ENCODE measurements at regions not wholly inside any gene's neighbourhood (a gene's known extent, or its start where the extent isn't known, plus 50 kb on each side); places are given as distances from the start of the nearest gene placed in this dataset.

DNA sequence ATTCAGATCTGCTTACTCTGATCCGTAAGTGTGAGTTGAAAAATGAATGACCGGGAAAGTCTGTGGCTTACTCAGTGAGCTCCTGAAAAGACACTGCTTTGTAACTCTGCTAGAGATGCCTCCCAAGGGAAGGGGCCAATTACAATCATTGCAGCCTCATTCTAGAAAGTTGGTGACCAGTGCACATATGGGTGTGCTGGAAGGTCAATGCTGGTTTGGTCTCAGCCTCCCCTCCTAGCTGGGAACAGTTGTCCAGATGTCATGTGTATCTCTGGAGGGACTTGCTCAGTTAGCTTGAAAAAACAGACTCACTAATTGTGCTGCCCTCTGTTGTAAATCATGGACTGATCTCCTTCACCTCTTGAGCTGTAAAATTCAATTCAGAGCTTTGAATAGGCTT lies 405.0 kb downstream of the ADRA2A start:
- TF ChIP-seq FOXP2 (optimal IDR thresholded peaks at IDR 0.05; ENCODE audit: control extremely low read depth, extremely low read length, insufficient read depth) (no peak), POLR2AphosphoS5 (IDR thresholded peaks at IDR 0.05; ENCODE audit: borderline replicate concordance, low read depth, low read length) (no peak), EZH2 (IDR thresholded peaks at IDR 0.05) (no peak)
- H3K9ac ChIP-seq (ENCODE audit: insufficient read length), result no peak overlapping the region
- no peaks in the 10 kb centered on the region for H3K9me3 ChIP-seq (ENCODE audit: low read depth, low read length)
- no peaks in the 10 kb centered on the region for H3K36me3 ChIP-seq (ENCODE audit: insufficient read depth, low read length)
- DNase-seq (ENCODE audit: low read depth, low spot score), result no peak
- no peak overlapping the region for H3K27ac ChIP-seq
- H3K4me3 ChIP-seq, result no peak overlapping the region

DNA sequence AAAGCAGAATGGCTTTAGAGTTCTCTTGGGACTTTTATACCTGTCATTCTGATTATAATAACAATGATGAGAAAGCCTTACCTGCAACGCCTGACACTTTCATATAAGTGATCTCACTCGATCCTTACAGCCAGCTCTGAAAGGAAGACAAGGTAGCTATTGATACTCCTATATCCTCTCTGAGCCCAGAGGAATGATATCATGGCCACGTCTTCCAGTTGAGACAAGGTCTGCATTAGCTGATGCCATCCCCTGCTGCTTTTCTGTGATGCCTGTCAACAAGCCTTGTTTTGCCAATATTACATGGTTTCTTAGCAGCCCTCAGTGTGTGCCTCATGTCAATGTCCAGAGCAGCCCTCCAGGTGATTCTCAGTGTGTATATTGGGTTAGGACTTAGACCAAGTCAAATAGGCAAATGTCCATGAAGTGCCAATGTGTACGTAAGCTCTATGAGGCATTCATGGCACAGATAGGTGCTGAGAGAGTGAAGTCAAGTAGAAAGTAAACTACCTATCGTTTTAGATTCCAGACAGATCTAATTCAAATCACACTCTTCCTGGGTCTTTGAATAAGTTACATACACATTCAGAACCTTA lies 405.9 kb downstream of the ADRA2A start:
- H3K9ac ChIP-seq (ENCODE audit: insufficient read length), result no peak overlapping the region
- H3K9me3 ChIP-seq (ENCODE audit: low read depth, low read length), result no peaks in the 10 kb centered on the region
- no peak overlapping the region for H3K27ac ChIP-seq
- DNase-seq (ENCODE audit: low read depth, low spot score), result no peak
- H3K4me3 ChIP-seq, result no peak overlapping the region
- TF ChIP-seq POLR2AphosphoS5 (IDR thresholded peaks at IDR 0.05; ENCODE audit: borderline replicate concordance, low read depth, low read length), result no peak
- TF ChIP-seq FOXP2 (optimal IDR thresholded peaks at IDR 0.05; ENCODE audit: control extremely low read depth, extremely low read length, insufficient read depth), result no peak
- no peak for TF ChIP-seq EZH2 (IDR thresholded peaks at IDR 0.05)
- no peaks in the 10 kb centered on the region for H3K36me3 ChIP-seq (ENCODE audit: insufficient read depth, low read length)

DNA sequence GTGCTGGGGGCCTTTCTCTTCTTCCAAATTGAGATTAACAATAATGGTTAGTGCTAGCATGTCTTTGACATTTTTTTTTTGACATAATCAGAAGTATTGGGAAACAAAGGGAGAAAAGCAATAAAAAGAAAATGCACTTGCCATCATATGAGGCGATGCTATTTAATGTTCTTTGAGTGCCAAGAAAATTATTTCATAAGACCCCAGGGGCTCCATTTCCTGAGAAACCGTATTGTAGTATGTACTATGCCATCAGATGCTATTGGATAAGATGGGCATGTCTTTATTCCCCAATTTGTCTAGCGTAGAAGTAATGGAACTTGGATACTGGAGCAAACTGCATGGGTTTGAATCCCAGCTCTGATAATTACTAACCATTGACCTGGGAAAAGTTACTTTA lies 408.9 kb downstream of the ADRA2A start:
- DNase-seq (ENCODE audit: low read depth, low spot score), result no peak
- H3K4me3 ChIP-seq, result no peak overlapping the region
- no peak overlapping the region for H3K27ac ChIP-seq
- no peak overlapping the region for H3K9ac ChIP-seq (ENCODE audit: insufficient read length)
- no peaks in the 10 kb centered on the region for H3K9me3 ChIP-seq (ENCODE audit: low read depth, low read length)
- no peaks in the 10 kb centered on the region for H3K36me3 ChIP-seq (ENCODE audit: insufficient read depth, low read length)
- no peak for TF ChIP-seq FOXP2 (optimal IDR thresholded peaks at IDR 0.05; ENCODE audit: control extremely low read depth, extremely low read length, insufficient read depth)
- TF ChIP-seq POLR2AphosphoS5 (IDR thresholded peaks at IDR 0.05; ENCODE audit: borderline replicate concordance, low read depth, low read length), result no peak
- TF ChIP-seq EZH2 (IDR thresholded peaks at IDR 0.05), result no peak

DNA sequence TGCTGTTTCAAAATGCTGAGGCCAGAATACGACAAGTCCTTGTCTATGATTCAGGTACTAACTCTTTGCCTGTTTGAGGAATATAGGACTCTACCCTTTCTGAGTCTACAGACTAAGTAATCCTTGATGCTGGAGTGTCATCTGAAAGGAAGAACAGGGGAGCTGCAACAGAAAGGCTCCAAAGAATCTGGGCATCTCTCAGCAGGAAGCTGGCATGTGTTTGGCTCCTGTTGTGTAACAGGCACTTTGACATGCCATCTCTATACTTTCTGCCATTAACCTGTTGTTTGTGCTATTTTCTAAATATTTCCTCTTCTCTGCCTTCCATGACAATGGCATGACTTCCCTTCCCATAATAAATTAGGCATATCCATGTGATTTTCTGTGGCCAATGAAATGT lies 409.5 kb downstream of the ADRA2A start:
- Histone ChIP-seq H3K27ac (no peak overlapping the region), H3K9ac (ENCODE audit: insufficient read length) (no peak overlapping the region), H3K36me3 (ENCODE audit: insufficient read depth, low read length) (no peaks in the 10 kb centered on the region), H3K9me3 (ENCODE audit: low read depth, low read length) (no peaks in the 10 kb centered on the region), H3K4me3 (no peak overlapping the region)
- DNase-seq (ENCODE audit: low read depth, low spot score), result no peak
- TF ChIP-seq EZH2 (IDR thresholded peaks at IDR 0.05) (no peak), POLR2AphosphoS5 (IDR thresholded peaks at IDR 0.05; ENCODE audit: borderline replicate concordance, low read depth, low read length) (no peak), FOXP2 (optimal IDR thresholded peaks at IDR 0.05; ENCODE audit: control extremely low read depth, extremely low read length, insufficient read depth) (no peak)

DNA sequence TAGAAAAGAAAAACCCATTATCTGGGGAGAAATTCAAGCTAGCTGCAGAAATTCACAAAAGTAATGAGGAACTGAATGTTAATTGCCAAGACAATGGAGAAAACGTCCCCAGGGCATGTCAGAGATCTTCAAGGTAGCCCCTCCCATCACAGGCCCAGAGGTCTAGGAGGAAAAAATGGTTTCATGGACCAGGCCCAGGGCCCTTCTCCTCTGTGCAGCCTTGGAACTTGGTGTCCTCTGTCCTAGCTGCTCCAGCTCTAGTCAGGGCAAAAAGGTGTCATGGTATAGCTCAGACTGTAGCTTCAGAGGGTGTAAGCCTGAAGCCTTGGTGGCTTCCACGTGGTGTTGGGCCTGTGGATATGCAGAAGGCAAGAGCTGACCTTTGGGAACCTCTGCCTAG lies 411.8 kb downstream of the ADRA2A start:
- H3K36me3 ChIP-seq (ENCODE audit: insufficient read depth, low read length), result no peaks in the 10 kb centered on the region
- no peak for DNase-seq (ENCODE audit: low read depth, low spot score)
- no peak overlapping the region for H3K27ac ChIP-seq
- no peaks in the 10 kb centered on the region for H3K9me3 ChIP-seq (ENCODE audit: low read depth, low read length)
- H3K4me3 ChIP-seq, result no peak overlapping the region
- no peak for TF ChIP-seq FOXP2 (optimal IDR thresholded peaks at IDR 0.05; ENCODE audit: control extremely low read depth, extremely low read length, insufficient read depth)
- H3K9ac ChIP-seq (ENCODE audit: insufficient read length), result no peak overlapping the region

DNA sequence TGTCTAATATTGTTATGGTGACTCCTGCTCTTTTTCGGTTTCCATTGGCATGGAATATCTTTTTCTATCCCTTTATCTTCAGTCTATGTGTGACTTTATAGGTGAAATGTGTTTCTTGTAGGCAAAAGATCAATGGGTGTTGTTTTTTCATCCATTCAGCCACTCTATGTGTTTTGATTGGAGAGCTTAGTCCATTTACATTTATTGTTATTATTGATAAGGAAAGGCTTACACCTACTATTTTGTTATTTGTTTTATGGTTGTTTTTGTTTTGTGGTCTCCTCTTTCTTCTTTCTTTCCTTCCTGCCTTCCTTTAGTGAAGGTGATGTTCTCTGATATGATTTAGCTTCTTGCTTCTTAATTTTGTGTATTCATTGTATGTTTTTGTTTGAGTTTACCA lies 414.3 kb downstream of the ADRA2A start:
- no peak for TF ChIP-seq EZH2 (IDR thresholded peaks at IDR 0.05)
- TF ChIP-seq FOXP2 (optimal IDR thresholded peaks at IDR 0.05; ENCODE audit: control extremely low read depth, extremely low read length, insufficient read depth), result no peak
- TF ChIP-seq POLR2AphosphoS5 (IDR thresholded peaks at IDR 0.05; ENCODE audit: borderline replicate concordance, low read depth, low read length), result no peak
- H3K27ac ChIP-seq, result no peak overlapping the region
- no peak overlapping the region for H3K9ac ChIP-seq (ENCODE audit: insufficient read length)
- no peaks in the 10 kb centered on the region for H3K36me3 ChIP-seq (ENCODE audit: insufficient read depth, low read length)
- H3K4me3 ChIP-seq, result no peak overlapping the region
- H3K9me3 ChIP-seq (ENCODE audit: low read depth, low read length), result no peaks in the 10 kb centered on the region
- no peak for DNase-seq (ENCODE audit: low read depth, low spot score)

DNA sequence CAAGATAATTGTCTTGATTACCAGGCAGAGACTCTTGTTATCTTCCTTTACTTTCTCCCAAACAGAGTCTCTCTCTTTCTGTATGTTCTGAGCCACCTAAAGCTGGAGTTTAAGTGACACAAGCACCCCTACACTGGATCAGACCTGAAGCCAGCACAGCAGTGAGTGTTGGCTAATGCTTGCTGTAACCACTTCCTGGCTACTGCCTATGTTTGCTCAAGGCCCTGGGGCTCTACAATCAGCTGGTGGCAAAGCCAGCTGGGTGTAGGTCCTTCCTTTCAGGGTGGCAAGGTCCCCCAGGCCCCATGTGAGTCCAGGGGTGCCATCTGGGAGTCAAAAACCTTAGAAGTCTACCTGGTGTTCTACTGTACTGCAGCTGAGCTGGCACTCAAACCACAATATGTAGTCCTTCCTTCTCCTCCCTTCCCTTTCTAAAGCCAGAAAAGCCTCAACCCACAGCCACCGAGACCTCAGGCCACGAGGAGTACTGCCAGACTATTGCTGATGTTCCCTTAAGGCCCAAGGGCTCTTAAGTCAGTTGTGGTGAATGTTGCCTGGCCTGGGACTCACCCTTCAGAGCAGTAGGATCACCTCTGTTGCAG lies 416.3 kb downstream of the ADRA2A start:
- DNase-seq (ENCODE audit: low read depth, low spot score), result no peak
- TF ChIP-seq POLR2AphosphoS5 (IDR thresholded peaks at IDR 0.05; ENCODE audit: borderline replicate concordance, low read depth, low read length) (no peak), EZH2 (IDR thresholded peaks at IDR 0.05) (no peak), FOXP2 (optimal IDR thresholded peaks at IDR 0.05; ENCODE audit: control extremely low read depth, extremely low read length, insufficient read depth) (no peak)
- no peak overlapping the region for H3K27ac ChIP-seq
- no peak overlapping the region for H3K9ac ChIP-seq (ENCODE audit: insufficient read length)
- H3K4me3 ChIP-seq, result no peak overlapping the region
- no peaks in the 10 kb centered on the region for H3K9me3 ChIP-seq (ENCODE audit: low read depth, low read length)
- no peaks in the 10 kb centered on the region for H3K36me3 ChIP-seq (ENCODE audit: insufficient read depth, low read length)

DNA sequence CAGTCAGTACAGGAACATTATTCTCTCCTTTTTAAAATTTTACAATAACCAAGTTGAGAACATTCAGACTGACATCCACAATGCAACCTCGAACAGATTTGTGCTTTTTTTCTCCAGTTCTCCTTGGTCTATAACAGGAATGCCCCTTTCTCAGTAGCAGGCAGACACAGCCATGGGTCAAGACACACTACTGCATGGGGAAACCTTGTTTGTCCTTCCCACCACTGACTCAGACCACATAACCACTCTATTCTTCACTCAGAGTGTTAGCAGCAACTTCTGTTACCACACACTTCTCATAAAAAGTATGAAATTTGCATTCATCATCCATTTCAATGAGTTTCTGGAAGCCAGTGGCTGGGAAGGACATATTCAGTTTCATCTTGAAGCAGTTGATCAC lies 421.7 kb downstream of the ADRA2A start:
- H3K27ac ChIP-seq, result no peak overlapping the region
- no peaks in the 10 kb centered on the region for H3K36me3 ChIP-seq (ENCODE audit: insufficient read depth, low read length)
- no peak overlapping the region for H3K4me3 ChIP-seq
- TF ChIP-seq FOXP2 (optimal IDR thresholded peaks at IDR 0.05; ENCODE audit: control extremely low read depth, extremely low read length, insufficient read depth) (no peak), EZH2 (IDR thresholded peaks at IDR 0.05) (no peak), POLR2AphosphoS5 (IDR thresholded peaks at IDR 0.05; ENCODE audit: borderline replicate concordance, low read depth, low read length) (no peak)
- H3K9ac ChIP-seq (ENCODE audit: insufficient read length), result no peak overlapping the region
- DNase-seq (ENCODE audit: low read depth, low spot score), result no peak
- no peaks in the 10 kb centered on the region for H3K9me3 ChIP-seq (ENCODE audit: low read depth, low read length)

DNA sequence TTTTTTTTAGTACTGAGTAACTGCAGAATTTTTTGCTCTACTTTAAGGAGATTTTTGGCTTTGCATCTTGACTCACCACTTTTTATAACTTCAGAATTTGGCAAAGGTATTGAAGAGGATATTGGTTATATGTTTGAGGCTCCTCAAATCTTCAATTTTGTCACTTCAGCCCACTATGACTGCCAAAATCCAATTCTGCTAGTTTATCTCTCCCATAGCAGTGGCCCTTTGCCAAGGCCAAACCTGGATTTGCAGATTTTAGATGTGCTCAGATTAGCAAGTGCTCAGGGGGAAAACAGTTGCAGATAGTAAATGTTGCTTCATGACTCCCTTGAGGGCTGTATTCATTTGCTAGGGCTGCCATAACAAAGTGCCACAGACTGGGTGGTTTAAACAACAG lies 427.5 kb downstream of the ADRA2A start:
- no peak for DNase-seq (ENCODE audit: low read depth, low spot score)
- no peak overlapping the region for H3K4me3 ChIP-seq
- no peak overlapping the region for H3K27ac ChIP-seq
- no peak for TF ChIP-seq EZH2 (IDR thresholded peaks at IDR 0.05)
- TF ChIP-seq FOXP2 (optimal IDR thresholded peaks at IDR 0.05; ENCODE audit: control extremely low read depth, extremely low read length, insufficient read depth), result no peak
- no peak for TF ChIP-seq POLR2AphosphoS5 (IDR thresholded peaks at IDR 0.05; ENCODE audit: borderline replicate concordance, low read depth, low read length)
- H3K9me3 ChIP-seq (ENCODE audit: low read depth, low read length), result no peaks in the 10 kb centered on the region
- H3K9ac ChIP-seq (ENCODE audit: insufficient read length), result no peak overlapping the region
- no peaks in the 10 kb centered on the region for H3K36me3 ChIP-seq (ENCODE audit: insufficient read depth, low read length)
